IPS-18c (cell line): ENCODE measurements at regions not wholly inside any gene's neighbourhood (a gene's known extent, or its start where the extent isn't known, plus 50 kb on each side); places are given as distances from the start of the nearest gene placed in this dataset.

Experiments used
- H3K4me3 ChIP-seq: 2 replicates; pipeline ENCODE4 v1.7.0; 2013; ENCODE audit warnings: low read depth, mild to moderate bottlenecking, low read length, moderate library complexity; ENCODE audit not compliant: insufficient read depth
- H3K9me3 ChIP-seq: one replicate; pipeline ENCODE4 v1.6.1; 2013; ENCODE audit warnings: mild to moderate bottlenecking, low read length, moderate library complexity; ENCODE audit not compliant: control insufficient read depth, insufficient read depth

- Histone ChIP-seq H3K4me3 (no peak overlapping the region), H3K9me3 (no peaks in the 10 kb centered on the region)
Observed at GRCh38 chr15:61537337-61537736, 308.2 kb upstream of the RORA start.

DNA sequence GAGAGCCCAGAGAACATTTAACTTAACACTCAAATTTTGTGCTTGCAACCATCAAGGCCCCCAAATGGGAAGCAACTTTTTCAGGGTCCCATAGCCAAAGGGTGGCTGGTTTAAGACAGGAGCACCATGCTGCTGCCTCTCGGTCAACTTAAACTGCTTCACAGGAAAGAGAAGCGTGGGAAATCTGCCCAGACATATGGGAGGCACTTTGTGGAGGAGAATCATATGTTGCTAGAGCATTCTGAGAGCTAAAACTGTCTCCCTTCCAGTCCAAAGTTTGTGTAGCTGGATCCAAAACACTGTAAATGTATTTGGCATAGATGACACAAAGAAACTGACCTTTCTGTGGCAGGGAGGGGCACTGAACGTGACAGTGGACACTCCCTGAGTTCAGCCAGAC is 305.9 kb upstream of the RORA start:
- H3K9me3 ChIP-seq: no peaks in the 10 kb centered on the region
- H3K4me3 ChIP-seq: no peak overlapping the region

- Histone ChIP-seq H3K4me3 (no peak overlapping the region), H3K9me3 (no peaks in the 10 kb centered on the region)
Observed at GRCh38 chr15:61530769-61531168, 301.7 kb upstream of the RORA start.

DNA sequence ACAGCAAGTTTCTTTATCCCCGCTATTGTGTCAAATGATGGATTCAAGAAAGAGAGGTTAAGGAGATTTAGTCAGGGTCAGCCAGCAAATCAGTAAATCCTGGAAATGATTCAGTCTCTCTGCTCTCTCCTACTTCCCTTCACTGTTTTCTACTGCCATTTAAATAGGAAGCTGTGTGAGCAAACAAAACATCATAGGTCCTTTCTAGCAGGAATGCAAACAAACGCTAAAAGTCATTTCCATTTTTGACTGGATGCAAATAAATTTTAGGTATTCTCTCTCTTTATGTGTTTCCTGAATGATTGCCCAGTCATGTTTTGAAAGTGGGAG is 299.4 kb upstream of the RORA start:
- H3K4me3 ChIP-seq: no peak overlapping the region
- H3K9me3 ChIP-seq: no peaks in the 10 kb centered on the region

- Histone ChIP-seq H3K9me3 (no peaks in the 10 kb centered on the region), H3K4me3 (no peak overlapping the region)
Observed at GRCh38 chr15:61527836-61528580, 298.9 kb upstream of the RORA start.

GRCh38 chr15:61524545-61524944 is 295.4 kb upstream of the RORA start:
- H3K4me3 ChIP-seq: no peak overlapping the region
- no peaks in the 10 kb centered on the region for H3K9me3 ChIP-seq

DNA sequence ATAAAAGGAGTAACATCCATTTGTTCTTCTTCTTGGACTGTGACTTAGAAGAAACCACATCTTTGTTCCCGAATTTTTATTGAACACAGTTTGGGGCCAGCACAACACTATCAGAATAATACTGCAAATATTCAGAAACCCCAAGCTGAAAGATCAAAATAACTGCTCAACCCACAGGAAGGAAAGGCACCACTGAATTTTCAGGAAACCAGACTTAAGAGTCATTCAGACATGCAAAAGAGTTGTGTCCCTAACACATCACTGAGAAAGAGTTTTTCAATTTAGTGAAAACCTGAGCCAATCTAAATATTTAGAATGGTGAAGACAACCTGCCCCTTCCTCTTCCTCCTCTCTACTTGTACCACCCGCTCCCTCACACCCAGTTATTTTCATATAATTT is 295.0 kb upstream of the RORA start:
- H3K4me3 ChIP-seq: no peak overlapping the region
- H3K9me3 ChIP-seq: no peaks in the 10 kb centered on the region

DNA sequence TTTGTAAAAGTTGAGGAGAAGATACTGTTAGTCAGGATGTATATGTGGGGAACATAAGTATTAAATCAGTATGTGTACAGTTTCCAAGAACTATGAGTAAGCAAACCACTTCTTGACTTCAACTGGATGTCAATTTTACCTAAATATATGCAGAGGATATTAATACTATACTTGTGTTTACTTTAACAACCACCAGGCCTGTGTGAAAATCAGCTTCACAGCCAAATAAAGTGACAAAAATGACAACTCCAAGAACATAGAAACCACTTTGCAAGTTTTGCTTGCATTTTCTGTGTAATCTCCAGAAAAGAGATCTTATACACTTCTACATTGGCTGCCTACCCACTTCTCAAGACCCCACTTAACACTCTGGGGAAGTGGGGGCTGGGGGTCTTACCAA is 293.3 kb upstream of the RORA start:
- no peak overlapping the region for H3K4me3 ChIP-seq
- no peaks in the 10 kb centered on the region for H3K9me3 ChIP-seq

DNA sequence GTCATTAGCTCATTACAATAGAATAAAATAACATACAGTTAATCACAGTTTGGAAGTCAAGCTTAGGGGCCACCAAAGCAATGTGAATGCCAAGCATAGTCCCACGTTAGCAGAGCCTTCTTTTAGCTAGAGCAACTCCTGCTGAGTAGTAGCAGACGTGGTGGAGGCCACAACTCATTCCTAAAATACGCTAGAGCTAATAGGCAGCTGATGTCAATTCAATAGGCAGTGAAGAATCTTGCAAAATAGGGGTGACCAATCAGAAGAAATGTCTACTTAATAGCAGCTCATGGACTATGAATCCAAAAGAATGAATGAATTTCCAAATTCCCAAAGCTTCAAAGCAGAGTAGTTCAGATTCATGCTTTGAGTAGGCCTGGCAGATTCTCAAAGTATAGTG is 292.9 kb upstream of the RORA start:
- Histone ChIP-seq H3K4me3 (no peak overlapping the region), H3K9me3 (no peaks in the 10 kb centered on the region)

DNA sequence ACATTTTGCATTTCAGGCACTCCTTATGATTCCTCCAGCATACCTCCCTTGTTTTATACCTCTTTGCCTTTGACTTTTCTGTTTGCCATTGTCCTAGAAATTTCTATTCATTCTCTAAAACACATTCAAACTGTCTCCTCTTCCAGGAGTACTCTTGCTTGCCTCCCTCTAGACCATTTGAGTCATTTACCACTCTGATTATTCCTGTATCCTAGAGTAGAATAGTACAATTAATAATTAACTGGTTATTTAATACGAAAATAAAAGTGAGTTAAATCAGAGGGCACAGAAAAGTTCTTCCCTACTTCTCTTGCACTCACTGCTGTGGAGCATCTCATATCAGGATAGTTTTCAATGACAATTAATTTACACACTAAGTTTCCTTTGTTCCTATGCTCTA is 290.2 kb upstream of the RORA start:
- Histone ChIP-seq H3K4me3 (no peak overlapping the region), H3K9me3 (no peaks in the 10 kb centered on the region)

GRCh38 chr15:61518191-61518950 is 289.3 kb upstream of the RORA start:
- no peaks in the 10 kb centered on the region for H3K9me3 ChIP-seq
- no peak overlapping the region for H3K4me3 ChIP-seq

- Histone ChIP-seq H3K4me3 (no peak overlapping the region), H3K9me3 (no peaks in the 10 kb centered on the region)
Observed at GRCh38 chr15:61517776-61518175, 288.7 kb upstream of the RORA start.

DNA sequence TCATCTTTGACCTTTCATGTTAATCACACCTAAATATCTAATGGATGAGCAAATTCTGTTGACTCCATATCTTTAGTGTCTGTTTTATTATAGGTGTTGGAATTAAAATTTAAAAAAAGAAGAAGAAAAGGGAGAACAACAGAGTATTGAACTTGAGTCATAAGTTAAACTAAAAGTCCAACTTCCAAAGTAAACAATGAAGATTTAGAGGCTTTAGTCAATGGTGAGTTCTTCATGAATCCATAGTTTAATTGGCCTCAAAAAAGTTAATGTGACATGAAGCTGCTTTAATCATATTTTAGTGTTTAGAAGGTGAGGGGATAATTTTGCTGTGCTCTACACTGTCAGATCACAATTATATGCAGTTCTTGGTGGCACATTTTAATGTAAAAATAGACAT is 288.2 kb upstream of the RORA start:
- H3K9me3 ChIP-seq: no peaks in the 10 kb centered on the region
- no peak overlapping the region for H3K4me3 ChIP-seq

DNA sequence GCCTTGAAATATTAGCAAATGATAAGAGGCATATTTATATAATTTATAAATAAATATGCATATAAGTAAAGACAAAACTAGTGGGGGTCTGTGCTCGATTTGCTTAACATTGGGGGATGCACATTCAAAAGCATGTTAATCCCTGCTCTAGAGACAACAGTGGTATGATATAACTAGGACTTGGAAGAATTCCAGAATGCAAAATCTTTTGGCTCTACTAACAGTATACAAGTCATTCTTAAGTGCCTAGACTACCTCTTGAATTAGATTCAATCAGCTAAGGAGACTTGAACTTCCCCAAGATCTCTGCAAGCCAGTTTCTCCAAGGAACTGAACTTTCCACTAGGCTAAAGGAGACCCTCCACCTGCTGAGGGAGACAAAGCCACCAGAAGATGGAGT is 282.7 kb upstream of the RORA start:
- Histone ChIP-seq H3K4me3 (no peak overlapping the region), H3K9me3 (no peaks in the 10 kb centered on the region)

DNA sequence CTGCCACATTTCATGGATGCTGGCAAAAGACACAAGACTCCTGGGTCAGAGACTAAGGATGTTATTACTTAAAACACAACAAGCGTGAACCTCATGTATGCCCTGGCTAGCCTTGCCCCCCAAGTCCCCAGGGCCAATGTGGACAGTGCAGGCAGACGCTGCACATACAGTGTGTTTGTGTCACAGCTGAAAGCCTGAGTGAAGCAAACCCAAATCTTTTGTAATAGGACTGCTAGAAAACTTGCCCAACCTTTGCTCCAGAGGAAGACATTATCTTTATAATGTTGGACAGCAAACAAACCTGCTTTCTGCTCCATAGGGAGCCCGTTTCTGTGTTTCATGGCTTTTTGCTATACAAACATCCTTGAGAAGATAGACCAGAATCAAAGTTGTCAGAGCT is 282.0 kb upstream of the RORA start:
- Histone ChIP-seq H3K9me3 (no peaks in the 10 kb centered on the region), H3K4me3 (no peak overlapping the region)

- H3K4me3 ChIP-seq: no peak overlapping the region
Observed at GRCh38 chr15:61509327-61509840, 280.3 kb upstream of the RORA start.

DNA sequence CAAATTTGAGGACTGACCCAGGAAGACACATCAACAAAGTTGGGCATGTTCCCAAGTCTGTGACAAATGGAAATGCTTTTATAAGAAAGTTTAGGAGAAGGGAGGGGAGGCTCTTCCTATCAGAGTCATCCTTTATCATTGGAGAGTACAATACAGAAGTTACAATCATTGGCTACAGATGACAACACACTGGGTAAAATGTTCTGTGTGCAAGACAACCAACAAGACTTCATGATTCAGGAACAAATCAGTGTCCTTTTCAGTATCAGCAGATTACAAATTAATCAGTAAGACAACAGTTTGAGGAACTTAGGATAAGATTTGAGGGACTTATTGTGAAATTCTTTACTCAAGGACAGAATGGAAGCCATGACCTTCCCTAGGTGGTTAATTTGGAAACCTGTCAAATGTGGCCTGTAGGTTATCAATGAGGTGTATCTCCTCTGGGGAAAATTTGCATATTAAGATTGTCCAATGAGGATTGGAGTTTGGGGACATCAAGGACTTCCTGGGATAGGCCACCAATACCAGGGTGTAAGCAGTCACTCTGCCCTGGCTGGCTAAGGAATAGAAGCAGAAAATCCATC is 274.4 kb upstream of the RORA start:
- no peaks in the 10 kb centered on the region for H3K9me3 ChIP-seq
- H3K4me3 ChIP-seq: no peak overlapping the region

More at GRCh38 chr15:61509327-61509840, 280.3 kb upstream of the RORA start:
- H3K9me3 ChIP-seq: no peaks in the 10 kb centered on the region

- H3K9me3 ChIP-seq: no peaks in the 10 kb centered on the region
- H3K4me3 ChIP-seq: no peak overlapping the region
Observed at GRCh38 chr15:61501815-61502389, 272.8 kb upstream of the RORA start.
